ENCODE measurements at regions not wholly inside any gene's neighbourhood (a gene's known extent, or its start where the extent isn't known, plus 50 kb on each side); places are given as distances from the start of the nearest gene placed in this dataset.

DNA sequence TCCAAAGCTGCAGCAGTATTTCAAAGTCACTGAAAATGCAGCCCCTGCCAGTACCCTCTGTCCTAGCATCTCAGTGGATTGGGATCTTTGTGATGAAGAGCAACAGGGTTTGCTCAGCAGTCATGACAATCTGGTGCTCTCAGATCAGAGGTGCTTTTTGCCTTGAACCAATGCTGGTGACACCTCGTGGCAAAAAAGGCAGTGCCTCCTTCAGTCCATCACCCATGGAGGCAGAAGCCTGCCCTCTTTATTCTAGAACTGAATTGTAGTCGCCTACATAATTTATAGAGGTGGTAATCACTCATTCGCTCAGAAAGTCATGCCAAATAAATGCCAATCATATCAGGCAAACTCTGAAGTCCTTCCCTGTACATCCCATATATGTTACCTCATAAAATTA is 126.0 kb upstream of the VRK1 start:
- Histone ChIP-seq H3K4me3 (ENCODE audit: low read depth, low read length, poor library complexity, severe bottlenecking) (no peak overlapping the region), H3K79me2 (ENCODE audit: insufficient read depth, low read length) (no peaks in the 10 kb centered on the region), H3K9me3 (ENCODE audit: low read length) (no peaks in the 10 kb centered on the region), H3K9ac (ENCODE audit: low read length) (no peak overlapping the region), H3K27ac (ENCODE audit: low read depth, low read length, poor library complexity, severe bottlenecking) (no peak overlapping the region), H3K9me2 (ENCODE audit: low read depth, low read length) (no peaks in the 10 kb centered on the region), H2AFZ (ENCODE audit: low read length) (no peak overlapping the region), H3K27me3 (ENCODE audit: insufficient read depth, low read length) (no peaks in the 10 kb centered on the region), H4K20me1 (ENCODE audit: insufficient read depth, low read length) (no peaks in the 10 kb centered on the region), H3K36me3 (ENCODE audit: insufficient read depth, low read length) (no peaks in the 10 kb centered on the region), H3K4me1 (ENCODE audit: insufficient read depth, low read length, severe bottlenecking) (no peaks in the 10 kb centered on the region), H3K4me2 (ENCODE audit: low read length) (no peak overlapping the region), H3F3A (ENCODE audit: insufficient read depth, low read length) (no peaks in the 10 kb centered on the region)
- TF ChIP-seq EZH2 (IDR thresholded peaks at IDR 0.05; ENCODE audit: borderline replicate concordance, low read length), result no peak
- TF ChIP-seq, protein P1, sequence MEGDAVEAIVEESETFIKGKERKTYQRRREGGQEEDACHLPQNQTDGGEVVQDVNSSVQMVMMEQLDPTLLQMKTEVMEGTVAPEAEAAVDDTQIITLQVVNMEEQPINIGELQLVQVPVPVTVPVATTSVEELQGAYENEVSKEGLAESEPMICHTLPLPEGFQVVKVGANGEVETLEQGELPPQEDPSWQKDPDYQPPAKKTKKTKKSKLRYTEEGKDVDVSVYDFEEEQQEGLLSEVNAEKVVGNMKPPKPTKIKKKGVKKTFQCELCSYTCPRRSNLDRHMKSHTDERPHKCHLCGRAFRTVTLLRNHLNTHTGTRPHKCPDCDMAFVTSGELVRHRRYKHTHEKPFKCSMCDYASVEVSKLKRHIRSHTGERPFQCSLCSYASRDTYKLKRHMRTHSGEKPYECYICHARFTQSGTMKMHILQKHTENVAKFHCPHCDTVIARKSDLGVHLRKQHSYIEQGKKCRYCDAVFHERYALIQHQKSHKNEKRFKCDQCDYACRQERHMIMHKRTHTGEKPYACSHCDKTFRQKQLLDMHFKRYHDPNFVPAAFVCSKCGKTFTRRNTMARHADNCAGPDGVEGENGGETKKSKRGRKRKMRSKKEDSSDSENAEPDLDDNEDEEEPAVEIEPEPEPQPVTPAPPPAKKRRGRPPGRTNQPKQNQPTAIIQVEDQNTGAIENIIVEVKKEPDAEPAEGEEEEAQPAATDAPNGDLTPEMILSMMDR (IDR thresholded peaks at IDR 0.05; ENCODE audit: low read length), result no peak

DNA sequence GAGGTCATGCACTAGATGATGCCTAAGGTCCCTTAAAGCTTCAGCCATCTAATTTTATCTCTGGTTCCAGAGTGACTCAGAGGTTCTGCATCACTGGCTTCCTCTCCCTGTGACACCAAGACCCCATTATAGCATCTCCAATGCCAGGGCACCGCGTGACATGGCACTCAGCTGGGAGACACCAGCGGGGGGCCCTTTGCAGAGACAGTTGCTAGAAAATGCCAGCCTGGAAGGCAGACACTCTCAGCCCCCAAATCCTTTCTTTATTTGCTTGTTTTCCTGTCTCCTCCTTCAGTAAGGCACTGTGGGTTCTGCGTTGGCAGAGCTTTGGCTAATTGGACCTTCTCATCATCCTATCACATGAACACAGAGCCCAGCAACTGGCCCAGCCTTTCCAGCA is 123.5 kb upstream of the VRK1 start:
- no peaks in the 10 kb centered on the region for H3K9me2 ChIP-seq (ENCODE audit: low read depth, low read length)
- no peaks in the 10 kb centered on the region for H3K79me2 ChIP-seq (ENCODE audit: insufficient read depth, low read length)
- H3K4me2 ChIP-seq (ENCODE audit: low read length), result no peak overlapping the region
- H3K9ac ChIP-seq (ENCODE audit: low read length), result no peak overlapping the region
- no peaks in the 10 kb centered on the region for H4K20me1 ChIP-seq (ENCODE audit: insufficient read depth, low read length)
- H2AFZ ChIP-seq (ENCODE audit: low read length), result no peak overlapping the region
- no peaks in the 10 kb centered on the region for H3F3A ChIP-seq (ENCODE audit: insufficient read depth, low read length)
- no peak for TF ChIP-seq EZH2 (IDR thresholded peaks at IDR 0.05; ENCODE audit: borderline replicate concordance, low read length)
- TF ChIP-seq, protein P1 (IDR thresholded peaks at IDR 0.05; ENCODE audit: low read length), result no peak
- no peaks in the 10 kb centered on the region for H3K9me3 ChIP-seq (ENCODE audit: low read length)
- H3K27me3 ChIP-seq (ENCODE audit: insufficient read depth, low read length), result no peaks in the 10 kb centered on the region; the same call in 1 of the 2 replicates
- H3K4me3 ChIP-seq (ENCODE audit: low read depth, low read length, poor library complexity, severe bottlenecking), result no peak overlapping the region
- no peak overlapping the region for H3K27ac ChIP-seq (ENCODE audit: low read depth, low read length, poor library complexity, severe bottlenecking)
- H3K36me3 ChIP-seq (ENCODE audit: insufficient read depth, low read length), result no peaks in the 10 kb centered on the region
- H3K4me1 ChIP-seq (ENCODE audit: insufficient read depth, low read length, severe bottlenecking), result no peaks in the 10 kb centered on the region

DNA sequence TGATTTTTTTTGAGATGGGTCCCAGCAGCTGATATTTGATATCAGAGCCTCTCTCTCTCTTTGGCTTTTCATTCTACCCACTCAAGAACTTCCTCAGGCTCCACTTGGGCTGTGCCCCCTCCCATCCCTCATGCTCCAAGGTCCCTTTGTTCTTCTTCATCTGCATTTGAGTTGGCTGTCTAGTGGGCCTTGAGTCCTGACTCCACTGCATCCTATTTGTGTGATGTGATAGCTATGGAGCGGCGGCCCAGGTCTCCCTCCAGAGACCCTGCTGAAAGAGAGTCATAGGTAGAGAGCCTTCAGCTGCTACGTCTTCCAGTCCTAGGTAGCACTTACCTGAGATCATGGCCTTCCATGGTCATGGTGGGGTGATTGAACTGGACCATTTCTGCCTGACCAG is 123.1 kb upstream of the VRK1 start:
- Histone ChIP-seq H3K79me2 (ENCODE audit: insufficient read depth, low read length) (no peaks in the 10 kb centered on the region), H3F3A (ENCODE audit: insufficient read depth, low read length) (no peaks in the 10 kb centered on the region), H3K27me3 (ENCODE audit: insufficient read depth, low read length) (no peaks in the 10 kb centered on the region; the same call in 1 of the 2 replicates), H3K4me1 (ENCODE audit: insufficient read depth, low read length, severe bottlenecking) (no peaks in the 10 kb centered on the region), H3K27ac (ENCODE audit: low read depth, low read length, poor library complexity, severe bottlenecking) (no peak overlapping the region), H4K20me1 (ENCODE audit: insufficient read depth, low read length) (no peaks in the 10 kb centered on the region), H3K9ac (ENCODE audit: low read length) (no peak overlapping the region), H3K9me3 (ENCODE audit: low read length) (no peaks in the 10 kb centered on the region), H3K9me2 (ENCODE audit: low read depth, low read length) (no peaks in the 10 kb centered on the region), H3K36me3 (ENCODE audit: insufficient read depth, low read length) (no peaks in the 10 kb centered on the region), H3K4me2 (ENCODE audit: low read length) (no peak overlapping the region), H2AFZ (ENCODE audit: low read length) (no peak overlapping the region), H3K4me3 (ENCODE audit: low read depth, low read length, poor library complexity, severe bottlenecking) (no peak overlapping the region)
- no peak for TF ChIP-seq EZH2 (IDR thresholded peaks at IDR 0.05; ENCODE audit: borderline replicate concordance, low read length)
- TF ChIP-seq, protein P1 (IDR thresholded peaks at IDR 0.05; ENCODE audit: low read length), result no peak
